Suppressor macrophage (primary cell): ENCODE measurements at regions not wholly inside any gene's neighbourhood (a gene's known extent, or its start where the extent isn't known, plus 50 kb on each side); places are given as distances from the start of the nearest gene placed in this dataset.
"Not testable (repeated sequence)": the region's sequence is repeated elsewhere in the genome, so short reads cannot be mapped to it uniquely, and the experiment has no call there.

Source experiments
- DNase-seq, 4 experiments: peaks; one replicate each; pipeline ENCODE4 v3.0.0-alpha.2; 2020 to 2022

DNA sequence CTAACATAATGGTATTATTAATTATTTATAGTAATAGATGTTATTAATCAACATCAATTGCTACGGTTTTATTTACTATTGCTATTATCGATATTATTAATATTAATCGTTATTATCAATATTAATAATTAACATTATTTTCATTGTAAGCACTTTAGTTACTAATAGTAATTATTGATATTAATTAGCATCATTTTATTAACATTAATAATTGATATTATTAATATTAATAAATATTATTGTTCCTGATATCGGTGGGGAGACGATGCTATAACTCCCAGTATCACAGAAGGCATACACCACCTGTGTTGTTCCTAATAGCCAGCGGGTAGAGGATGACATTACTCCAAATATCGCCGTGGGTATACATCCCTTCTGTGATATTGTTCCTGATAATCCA is 335.5 kb downstream of the MEX3B start:
- no peak for DNase-seq

DNA sequence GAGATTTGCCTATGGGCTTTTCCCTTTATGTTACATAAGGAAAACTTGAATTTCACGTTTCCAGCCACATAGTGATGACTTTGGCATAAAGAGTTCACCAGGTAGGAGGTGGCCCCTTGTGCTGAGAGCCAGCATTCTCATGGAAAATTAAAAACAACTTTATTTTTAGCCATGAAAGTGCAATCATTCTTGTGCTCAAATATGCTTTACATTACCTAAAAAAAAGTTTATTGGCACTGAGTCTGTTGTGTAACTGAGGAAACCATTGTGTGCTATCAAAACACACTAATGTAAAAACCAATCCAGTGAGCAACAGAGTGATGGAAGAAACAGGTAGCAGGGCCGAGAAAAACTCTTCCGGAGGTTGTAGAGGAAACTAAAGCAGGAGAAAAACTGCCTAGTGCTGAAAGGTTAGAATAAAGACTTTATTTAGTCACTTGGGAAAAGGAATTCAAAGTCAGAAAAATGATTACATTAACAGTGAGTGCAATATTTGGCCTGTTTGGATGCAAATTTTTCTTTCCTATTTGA is 332.9 kb upstream of the TMC3 start:
- not testable (repeated sequence) for DNase-seq

DNA sequence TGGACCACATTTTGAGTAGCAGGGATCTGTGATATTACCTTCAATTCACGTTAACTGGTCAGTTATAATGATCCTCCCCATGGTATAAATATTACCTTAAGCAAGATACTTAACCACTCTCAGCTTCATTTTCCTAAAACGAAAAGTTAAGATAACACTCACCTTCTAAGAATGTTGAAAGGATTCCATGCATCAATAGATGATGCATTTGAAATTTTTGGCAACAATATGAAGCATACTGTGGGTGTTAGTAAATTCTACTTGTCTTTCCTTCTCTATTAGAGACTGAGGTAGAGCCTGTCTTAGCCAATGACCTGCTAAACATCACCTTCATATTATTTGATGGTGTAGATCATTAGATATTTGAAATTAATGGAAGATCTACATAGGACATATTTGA is 331.7 kb upstream of the TMC3 start:
- DNase-seq = not testable (repeated sequence)

DNA sequence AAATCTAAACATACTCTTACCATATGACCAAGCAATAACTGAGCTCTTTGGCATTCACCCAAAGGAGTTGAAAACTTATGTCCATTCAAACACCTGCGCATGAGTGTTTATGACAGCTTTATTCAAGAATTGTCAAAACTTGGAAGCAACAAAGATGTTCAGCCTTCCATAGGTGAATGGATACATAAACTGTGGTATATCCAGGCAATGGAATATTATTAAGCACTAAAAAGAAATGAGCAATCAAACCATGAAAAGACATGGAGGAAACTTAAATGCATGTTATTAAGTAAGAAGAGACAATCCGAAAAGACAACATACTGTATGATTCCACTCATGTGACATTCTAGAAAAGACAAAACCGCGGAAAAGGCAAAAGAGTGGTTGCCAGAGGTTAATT is 312.0 kb upstream of the TMC3 start:
- DNase-seq = no peak

DNA sequence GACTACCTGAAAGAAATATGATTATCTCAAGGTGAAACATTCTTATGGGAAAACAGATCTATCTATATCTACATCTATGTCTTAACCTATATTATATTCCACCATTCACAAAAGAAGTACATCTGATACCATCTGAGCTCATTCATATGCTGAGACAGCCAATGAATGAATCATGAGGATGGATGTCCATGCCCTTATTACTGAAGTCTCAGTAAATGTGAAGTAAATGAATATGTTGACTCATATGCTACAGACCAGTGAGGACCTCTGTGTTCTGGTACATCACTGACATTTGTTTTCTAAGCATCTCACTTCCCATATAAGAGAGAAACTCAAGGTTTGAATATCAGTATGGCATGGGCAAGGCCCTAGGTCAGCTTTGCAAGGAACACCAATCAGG is 311.2 kb upstream of the TMC3 start:
- DNase-seq = no peak

DNA sequence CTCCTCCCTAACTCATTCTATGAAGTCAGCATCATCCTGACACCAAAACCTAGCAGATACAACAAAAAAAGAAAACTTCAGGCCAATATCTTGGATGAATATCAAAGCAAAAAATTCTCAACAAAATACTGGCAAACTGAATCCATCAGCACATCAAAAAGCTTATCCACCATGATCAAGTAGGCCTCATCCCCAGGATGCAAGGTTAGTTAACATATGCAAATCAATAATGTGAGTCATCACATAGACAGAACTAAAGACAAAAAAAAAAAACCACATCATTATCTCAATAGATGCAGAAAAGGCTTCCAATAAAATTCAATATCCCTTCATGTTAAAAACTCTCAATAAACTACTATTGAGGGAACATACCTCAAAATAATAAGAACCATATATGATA is 306.8 kb upstream of the TMC3 start:
- DNase-seq = no peak

DNA sequence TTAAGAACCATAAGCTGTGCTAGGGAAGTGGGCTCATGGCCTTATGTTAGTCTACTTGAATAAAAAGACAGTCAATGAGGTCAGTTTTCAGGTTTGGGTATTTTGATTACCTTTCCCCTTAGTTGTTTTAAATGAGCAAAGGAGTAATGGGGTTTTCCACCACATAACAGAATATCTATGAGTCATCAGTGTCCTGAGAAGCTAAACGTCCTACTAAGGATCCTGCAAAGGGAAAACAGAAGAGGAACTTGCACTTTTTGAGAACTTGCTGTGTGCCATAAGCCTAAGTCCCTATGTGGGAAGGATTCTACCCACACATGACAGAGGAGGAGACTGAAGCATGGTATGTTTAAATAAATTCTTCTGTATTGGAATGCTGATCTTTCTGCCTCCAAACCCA is 292.8 kb upstream of the TMC3 start:
- peak; percentile 40 to 77 (median 64) for DNase-seq

DNA sequence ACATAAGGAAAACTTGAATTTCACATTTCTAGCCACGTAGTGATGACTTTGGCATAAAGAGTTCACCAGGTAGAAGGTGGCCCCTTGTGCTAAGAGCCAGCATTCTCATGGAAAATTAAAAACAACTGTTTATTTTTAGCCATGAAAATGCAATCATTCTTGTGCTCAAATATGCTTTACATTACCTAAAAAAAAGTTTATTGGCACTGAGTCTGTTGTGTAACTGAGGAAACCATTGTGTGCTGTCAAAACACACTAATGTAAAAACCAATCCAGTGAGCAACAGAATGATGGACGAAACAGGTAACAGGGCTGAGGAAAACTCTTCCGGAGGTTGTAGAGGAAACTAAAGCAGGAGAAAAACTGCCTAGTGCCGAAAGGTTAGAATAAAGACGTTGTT is 287.0 kb upstream of the TMC3 start:
- no peak for DNase-seq

DNA sequence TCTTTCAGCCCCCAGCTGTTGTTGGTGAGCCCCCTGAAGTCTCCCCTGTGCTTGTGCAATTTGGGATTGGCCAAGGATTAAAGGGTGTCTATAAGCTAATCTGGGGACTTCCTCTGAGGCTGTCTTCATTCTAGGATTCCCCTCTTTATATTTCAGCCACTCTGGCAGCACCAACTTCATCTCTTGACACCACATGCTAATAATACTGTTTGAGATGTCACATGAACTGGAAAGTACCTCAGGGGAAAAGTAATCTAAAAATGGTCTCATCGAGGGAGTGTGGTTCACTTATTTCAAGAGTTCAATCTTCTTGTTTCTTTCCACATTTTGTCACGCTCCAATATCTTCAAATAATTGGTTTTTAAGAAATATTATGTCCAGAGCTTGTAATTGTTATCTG is 279.2 kb upstream of the TMC3 start:
- DNase-seq = no peak

DNA sequence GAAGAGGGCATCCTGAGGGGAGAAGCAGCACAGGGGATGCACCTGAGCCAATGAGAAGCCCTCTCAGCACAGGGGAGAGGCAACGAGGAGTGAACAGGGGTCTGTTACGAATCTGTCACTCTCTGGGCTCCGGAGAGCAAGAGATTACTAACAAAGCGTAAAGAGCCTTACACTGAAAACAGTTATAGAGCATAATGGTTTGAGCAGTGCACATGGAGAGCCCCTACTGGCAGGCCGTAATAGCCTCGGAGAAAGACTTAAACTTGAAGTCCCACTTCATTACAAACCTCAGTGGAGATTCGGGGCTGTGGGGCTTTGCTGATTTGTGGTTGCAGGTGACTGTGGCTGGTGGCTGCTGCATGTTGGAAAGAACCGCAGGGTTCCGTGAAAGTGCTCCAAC is 271.5 kb upstream of the TMC3 start:
- DNase-seq = no peak

DNA sequence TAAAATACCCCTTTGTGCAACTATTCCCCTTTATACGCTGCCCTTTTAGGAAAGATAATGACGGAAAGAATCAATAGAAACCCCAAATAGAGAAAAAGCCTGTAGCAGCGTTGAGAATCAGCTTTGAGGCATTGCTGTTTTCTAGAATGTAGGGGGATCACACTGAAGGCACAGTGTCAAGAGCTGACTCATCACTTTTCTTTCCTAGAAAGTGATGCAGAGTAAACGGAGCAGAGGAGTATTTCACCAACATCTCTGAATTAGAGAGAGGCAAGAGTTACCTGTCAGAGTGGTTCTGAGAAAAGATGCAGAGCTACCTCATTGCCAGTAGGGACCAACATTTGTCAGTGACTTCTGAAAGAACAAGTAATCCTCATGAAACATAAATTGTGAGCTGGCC is 269.8 kb upstream of the TMC3 start:
- no peak for DNase-seq

DNA sequence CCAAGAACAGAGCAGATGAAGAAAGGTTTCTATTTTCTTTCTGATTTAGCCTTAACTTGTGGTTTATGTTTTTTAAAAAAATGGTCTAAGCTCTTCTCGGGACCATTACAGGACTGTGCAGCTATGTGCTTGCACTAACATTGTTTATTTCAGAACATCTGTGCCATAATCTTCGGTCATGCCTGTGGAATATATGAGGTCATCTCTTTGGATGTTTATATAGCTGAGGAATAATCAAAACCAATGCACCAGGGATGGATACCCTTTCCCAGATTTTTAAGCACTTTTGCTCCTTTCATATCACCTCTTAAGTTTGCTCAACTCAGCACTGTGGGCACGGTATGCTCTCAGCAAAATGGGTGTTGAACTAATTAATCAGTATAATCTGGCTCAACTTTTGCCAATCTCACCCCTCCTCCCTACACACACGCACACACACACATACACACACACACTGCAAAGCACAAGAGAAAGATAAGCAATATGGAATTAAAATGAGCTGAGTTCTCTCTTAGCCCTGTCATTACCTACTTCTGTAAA is 268.5 kb upstream of the TMC3 start:
- no peak for DNase-seq

DNA sequence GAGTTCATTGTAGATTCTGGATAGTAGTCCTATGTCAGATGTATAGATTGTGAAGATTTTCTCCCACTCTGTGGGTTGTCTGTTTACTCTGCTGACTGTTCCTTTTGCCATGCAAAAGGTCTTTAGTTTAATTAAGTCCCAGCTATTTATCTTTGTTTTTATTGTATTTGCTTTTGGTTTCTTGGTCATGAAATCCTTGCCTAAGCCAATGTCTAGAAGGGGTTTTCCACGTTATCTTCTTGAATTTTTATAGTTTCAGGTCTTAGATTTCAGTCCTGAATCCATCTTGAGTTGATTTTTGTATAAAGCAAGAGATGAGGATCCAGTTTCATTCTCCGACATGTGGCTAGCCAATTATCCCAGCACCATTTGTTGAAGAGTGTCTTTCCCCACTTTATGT is 262.1 kb upstream of the TMC3 start:
- not testable (repeated sequence) for DNase-seq

DNA sequence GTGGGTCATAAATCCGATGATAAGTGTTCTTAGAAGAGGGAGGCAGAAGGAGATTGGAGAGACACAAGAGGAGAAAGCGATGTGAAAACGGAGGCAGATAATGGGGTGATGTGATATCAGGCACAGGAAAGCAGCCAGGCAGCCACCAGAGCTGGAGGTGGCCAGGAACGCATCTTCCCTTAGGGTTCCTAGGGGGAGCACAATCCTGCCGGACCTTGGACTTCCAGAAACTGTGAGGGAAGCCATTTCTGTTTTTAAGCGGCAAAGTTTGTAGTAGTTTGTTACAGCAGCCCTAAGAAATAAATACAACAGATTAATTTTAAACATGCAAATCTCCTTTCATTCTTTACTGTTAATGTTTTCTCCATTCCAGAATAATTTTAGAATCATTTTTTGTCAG is 259.9 kb upstream of the TMC3 start:
- no peak for DNase-seq

DNA sequence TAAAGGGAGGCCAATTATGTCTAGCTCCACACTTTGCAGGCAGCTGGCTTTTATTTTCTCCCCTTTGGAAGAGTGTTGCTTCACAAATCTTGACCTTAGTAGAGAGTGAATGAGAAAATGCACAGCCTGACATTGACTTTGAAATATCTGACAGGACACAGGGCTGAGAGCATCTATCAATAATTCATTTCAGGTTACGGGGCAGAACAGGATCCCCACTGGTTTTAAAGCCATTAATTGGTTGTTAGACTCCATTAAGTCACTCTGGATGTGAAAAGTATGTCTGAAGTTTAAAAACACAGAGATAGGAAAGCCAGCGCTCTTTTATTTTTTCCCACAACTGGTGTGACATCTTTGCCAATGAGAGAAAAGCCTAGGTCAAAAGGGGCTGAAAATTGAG is 251.9 kb upstream of the TMC3 start:
- DNase-seq = no peak

DNA sequence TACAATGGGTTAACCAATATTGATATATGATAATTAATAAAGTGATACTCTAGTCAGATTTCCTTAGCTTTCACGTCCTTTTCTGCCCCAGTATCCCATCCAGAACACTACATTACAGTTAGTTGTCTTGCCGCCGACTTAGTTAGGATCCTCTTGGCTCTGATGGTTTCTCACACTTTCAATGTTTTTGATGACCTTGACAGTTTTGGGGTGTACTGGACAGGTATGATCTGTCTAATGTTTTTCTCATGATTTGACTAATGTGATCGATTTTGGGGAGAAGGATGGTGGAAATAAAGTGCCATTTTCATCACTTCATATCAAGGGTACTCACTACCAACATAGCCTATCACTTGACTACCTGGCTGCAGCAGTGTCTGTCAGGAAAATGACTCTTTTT is 245.0 kb upstream of the TMC3 start:
- no peak for DNase-seq

DNA sequence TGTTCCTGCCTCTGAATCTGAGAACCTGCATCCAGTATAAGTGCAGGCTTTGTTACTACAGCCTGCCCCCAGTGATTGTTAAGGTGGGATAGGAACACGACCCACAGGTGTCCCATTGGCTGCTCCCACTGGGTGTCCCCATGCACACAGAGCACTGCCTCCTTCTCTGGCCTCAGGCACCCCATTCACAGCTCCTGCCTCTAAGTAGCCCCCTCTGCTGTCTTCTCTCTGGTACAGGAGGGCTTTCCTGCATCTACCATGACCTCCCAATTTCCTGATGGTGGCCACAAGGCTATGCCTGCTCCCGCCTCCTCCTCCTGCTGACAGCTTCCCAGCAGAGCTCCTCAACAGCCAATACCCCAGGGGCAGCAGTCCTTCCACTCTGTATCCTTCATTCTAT is 238.6 kb upstream of the TMC3 start:
- DNase-seq = no peak

DNA sequence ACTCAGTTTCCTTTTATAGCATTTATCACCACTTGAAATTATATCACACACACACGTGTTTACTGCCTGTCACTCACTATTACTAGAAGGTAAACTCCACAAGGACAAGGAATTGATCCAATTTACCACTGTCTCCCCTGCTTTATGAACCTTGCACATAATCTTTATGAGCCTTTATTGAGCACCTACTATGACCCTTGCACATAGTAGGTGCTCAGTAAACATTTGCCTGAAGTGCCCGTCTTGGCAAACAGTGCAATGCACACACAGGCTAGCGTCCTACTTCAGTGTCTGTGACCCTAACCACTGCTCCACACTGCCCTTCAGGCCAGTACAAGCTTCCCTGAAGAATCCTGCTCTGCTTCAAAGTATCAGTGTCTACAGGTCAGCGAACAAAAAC is 237.7 kb upstream of the TMC3 start:
- no peak for DNase-seq

DNA sequence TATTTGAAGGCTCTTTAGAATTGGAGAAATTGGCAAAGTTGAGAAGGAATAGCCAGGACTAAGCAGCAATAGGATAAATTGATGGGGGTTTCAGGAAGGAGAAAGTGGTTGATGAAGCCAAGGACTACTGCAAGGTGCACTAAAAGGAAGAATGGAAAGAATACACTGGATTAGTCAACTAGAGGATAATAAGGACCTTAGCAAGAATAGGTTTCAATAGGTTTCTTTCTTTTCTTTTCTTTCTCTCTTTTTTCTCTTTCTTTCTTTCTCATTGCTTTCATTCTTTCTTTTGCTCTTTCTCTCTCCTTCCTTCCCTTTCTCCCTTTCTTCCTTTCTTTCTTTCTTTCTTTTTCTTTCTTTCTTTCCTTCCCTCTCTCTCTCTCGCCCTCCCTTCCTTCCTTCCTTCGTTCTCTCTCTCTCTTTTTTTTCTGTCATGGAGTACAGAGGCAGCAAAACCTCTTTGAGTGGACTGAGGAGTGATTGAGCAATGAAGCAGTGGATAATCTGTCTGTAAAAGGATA is 234.4 kb upstream of the TMC3 start:
- no peak for DNase-seq

DNA sequence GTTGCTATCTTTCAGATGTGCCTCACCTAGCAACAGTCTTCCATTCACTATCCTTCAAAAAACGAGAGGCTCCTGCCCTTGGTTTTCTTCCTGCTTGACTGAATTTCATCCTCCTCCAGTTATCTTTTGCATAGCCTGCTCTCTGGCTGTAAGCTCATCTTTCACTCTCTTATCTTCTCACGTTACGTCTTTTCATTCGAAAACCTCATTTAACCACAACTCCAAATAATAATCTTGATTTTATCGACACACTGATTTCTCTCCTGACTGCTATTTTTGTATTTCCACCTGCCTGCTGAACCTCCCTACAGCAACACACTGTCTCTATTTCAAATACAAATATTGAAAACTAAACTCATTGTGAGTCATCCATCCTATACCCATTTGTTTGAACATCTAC is 230.7 kb upstream of the TMC3 start:
- DNase-seq = no peak

DNA sequence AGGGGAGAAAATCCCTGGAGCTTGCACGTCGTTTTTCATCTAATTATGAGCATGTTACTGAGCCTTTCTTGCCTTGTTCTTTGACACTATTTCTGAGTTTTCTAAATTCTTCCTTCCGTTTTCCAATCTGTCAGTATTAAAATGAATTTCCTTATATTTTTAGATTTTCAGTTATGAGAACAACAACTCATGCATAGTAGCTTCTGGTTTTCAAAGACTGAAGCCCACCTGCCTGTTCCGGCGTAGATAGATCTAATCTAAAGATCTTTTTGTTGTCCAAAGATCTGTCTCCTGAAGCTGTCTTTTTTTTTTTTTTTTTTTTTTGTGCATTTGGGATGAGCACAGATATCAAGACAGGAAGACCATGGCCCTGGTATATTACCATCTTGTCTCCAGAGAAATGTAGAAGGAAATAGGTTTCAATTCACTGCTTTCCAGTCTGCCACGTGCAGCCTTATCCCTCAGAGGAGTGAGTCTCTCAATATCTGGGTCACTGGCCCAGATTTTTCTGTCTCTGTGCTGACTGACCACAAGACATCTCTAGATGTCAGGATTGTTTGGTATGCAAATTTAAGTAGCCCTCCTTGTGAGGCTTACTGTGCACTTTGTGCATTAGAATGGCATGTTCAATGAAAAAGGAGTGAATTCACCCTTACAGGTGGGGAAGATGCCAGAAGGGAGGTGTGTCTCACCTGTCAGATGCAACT is 222.3 kb upstream of the TMC3 start:
- DNase-seq = peak in 1 of 4 experiments; percentile 2

DNA sequence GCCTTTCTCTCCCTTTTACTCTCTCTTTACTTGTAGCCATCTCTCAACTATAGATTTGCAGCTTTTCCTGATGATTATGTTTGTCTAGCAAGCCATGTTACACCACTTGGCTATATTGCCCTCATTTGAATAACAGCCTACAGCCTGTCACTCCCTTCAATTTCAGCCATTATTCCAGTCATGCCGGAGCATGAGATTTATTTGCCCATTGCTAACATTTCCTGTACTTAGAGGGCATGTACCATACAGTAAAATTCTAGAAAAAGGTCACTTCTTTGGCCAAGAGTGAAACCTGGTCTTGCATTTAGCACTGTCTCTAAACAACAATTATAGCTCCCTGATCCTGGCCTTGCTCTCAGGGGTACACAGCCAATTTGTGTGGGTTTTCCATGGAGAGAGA is 221.7 kb upstream of the TMC3 start:
- DNase-seq = no peak

DNA sequence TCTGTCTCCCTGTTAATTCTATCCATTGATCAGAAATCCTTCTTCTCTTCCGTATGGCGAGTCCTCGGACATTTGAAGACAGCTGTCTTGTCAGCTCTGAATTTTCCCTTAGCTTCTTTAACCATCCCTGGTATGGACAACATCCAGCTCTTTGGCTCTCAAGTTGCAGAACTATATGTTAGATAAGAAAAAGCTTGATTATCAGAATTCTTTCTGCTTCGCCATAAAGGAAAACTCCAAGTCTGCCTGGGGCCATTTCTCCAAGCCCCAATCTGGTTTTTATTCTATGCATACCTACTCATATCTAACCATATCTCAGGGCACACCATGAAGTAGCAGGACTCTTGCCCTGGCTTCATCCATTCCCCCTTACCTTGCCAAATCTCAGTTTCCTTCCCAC is 215.7 kb upstream of the TMC3 start:
- DNase-seq = no peak

DNA sequence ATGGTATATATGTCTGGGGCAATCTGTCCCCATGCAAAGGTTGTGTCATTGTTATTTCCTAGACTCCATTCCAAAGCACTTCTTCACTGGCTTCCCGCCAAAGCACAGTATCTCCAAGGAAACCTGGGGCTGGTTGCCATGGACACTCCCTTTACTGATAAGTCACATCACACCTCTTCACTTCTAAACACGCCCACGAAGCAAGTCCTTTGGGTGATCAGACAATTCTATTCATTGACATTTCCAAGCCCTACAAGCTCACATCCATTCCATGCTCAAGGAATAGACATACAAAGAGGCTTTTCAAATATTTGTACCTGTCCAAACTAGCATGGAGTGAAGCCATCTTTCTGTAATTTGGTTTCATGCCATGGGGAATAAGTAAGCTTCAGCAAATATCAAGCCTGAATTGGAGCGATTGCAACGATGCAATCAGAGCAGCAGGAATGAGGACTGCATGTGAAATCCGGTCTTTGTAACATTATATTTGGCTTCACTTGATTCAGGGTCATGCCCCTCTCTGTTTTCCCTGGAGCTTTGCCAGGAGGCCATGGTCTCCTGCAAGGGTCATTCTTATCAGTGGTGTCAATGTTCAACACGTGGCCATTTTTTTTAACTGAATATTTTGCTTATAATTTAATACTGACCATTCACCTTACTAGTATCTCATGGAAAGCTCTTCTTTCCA is 201.6 kb upstream of the TMC3 start:
- no peak for DNase-seq
